Keratinocyte (primary cell): ENCODE measurements at regions not wholly inside any gene's neighbourhood (a gene's known extent, or its start where the extent isn't known, plus 50 kb on each side); places are given as distances from the start of the nearest gene placed in this dataset.

ENCODE experiments used
- EZH2 ChIP-seq: IDR thresholded peaks from one replicate; pipeline ENCODE4 v1.6.1; 2012; ENCODE audit warnings: inconsistent platforms, mild to moderate bottlenecking, low read length, moderate library complexity
- TF ChIP-seq, protein P1 (sequence below), 3 experiments: IDR thresholded peaks in 1 of 3; conservative IDR thresholded peaks in 1 of 3; optimal IDR thresholded peaks in 1 of 3; 2 replicates in 2 of 3; 3 replicates in 1 of 3; pipeline versions ENCODE3 to v1.5.1; 2011; ENCODE audit warnings: low read length in 3 of 3, mild to moderate bottlenecking in 3 of 3, moderate library complexity in 2 of 3, control low read depth in 1 of 3, inconsistent platforms in 1 of 3; ENCODE audit not compliant: insufficient read depth in 2 of 3; ENCODE audit errors: extremely low read depth in 1 of 3

GRCh38 chr16:54355251-54355650, 68.7 kb upstream of the IRX3 start:
- TF ChIP-seq, protein P1, sequence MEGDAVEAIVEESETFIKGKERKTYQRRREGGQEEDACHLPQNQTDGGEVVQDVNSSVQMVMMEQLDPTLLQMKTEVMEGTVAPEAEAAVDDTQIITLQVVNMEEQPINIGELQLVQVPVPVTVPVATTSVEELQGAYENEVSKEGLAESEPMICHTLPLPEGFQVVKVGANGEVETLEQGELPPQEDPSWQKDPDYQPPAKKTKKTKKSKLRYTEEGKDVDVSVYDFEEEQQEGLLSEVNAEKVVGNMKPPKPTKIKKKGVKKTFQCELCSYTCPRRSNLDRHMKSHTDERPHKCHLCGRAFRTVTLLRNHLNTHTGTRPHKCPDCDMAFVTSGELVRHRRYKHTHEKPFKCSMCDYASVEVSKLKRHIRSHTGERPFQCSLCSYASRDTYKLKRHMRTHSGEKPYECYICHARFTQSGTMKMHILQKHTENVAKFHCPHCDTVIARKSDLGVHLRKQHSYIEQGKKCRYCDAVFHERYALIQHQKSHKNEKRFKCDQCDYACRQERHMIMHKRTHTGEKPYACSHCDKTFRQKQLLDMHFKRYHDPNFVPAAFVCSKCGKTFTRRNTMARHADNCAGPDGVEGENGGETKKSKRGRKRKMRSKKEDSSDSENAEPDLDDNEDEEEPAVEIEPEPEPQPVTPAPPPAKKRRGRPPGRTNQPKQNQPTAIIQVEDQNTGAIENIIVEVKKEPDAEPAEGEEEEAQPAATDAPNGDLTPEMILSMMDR (optimal IDR thresholded peaks at IDR 0.05 in 1 of 3, IDR thresholded peaks at IDR 0.05 in 1 of 3, conservative IDR thresholded peaks at IDR 0.05 in 1 of 3; ENCODE audit: extremely low read depth in 1 of 3, insufficient read depth in 2 of 3, low read length in 3 of 3) = no peak
- TF ChIP-seq EZH2 = no peak
